ENCODE measurements at regions not wholly inside any gene's neighbourhood (a gene's known extent, or its start where the extent isn't known, plus 50 kb on each side); places are given as distances from the start of the nearest gene placed in this dataset.
"Not testable (repeated sequence)": the region's sequence is repeated elsewhere in the genome, so short reads cannot be mapped to it uniquely, and the experiment has no call there.

DNA sequence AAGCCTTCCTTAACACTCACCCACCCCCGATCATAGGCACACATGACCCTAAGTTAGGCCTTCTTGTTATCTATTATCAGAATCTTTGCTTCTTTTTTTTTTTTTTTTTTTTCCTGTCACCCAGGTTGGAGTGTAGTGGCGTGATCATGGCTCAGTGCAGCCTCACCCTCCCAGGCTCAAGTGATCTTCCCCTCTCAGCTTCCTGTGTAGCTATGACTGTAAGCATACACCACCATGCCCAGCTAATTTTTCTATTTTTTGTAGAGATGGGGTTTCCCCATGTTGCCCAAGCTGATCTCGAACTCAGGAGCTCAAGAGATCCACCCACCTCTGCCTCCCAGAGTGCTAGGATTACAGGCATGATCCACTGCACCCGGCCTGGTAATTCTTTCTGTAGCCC lies 328.7 kb downstream of the NR4A2 start:
- no peak for DNase-seq

DNA sequence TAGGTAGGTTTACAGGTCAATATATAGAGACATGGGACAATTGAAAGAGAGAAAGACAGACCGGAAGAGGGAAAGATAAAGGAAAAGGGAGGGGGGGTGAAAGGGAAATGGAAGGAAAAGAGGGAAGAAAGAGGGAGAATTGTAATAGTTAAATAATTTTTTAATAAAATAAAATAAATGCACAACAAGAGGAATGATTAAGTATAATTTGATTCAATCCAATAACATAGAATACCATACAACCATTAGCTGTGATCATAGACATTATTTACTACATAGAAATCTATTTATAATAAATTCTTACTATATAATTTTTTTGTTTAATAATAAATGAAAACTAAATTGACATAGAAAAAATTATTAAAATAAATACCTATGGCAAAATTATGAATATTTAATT lies 330.7 kb downstream of the NR4A2 start:
- DNase-seq, result no peak

DNA sequence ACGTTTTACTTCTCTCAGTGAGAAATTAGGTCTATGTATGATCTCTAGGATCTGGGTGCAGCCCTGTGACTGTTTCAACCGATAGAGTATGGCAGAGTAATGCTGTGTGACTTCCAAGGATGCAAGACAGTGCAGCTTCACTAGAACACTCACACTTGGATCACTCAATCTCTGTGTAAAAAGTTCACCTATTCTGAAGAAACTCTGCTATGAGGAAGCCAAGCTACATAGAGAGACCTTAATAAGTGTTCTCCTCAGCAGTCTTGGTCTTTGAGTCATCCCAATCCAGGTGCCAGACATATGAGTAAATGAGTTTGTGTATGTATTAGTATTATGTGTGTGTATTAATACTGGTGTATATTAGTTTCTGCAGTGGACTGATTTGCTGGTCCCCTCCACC lies 335.0 kb downstream of the NR4A2 start:
- DNase-seq, result no peak

DNA sequence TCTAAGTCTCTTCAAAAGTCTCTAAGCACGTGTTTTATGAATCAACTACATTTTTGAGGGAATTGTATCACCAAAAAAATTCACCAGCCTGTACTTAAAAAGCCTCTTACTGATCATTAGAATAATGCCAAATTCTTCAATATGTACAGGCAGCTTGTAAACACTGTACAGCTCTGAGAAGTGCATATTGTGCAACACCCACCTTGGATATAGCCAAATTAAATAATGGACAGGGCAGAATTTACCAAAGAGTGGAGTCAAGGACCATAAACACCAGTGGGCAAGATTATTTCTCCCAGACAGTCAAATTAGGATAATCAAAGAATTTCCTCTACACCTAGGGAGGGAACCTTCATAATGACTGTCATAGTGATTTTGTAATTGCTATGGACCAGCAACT lies 338.2 kb downstream of the NR4A2 start:
- DNase-seq, result no peak

DNA sequence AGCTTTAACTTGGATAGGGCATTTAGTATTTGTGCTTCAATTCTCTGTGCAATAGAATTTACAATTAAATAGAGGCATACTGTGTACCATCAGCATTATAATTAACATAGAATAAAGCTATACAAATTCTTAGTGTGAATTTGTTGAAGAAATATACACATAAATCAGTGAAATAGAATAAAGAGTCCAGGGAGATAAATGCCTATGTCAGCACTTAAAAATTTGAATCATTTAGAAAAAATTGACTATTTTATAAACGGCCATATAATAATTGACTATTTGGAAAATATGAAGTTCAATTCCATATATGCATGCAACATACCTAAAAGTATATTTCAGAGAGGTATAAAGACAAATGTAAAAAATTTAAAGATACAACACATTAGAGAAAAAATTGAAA lies 348.7 kb downstream of the NR4A2 start:
- no peak for DNase-seq

DNA sequence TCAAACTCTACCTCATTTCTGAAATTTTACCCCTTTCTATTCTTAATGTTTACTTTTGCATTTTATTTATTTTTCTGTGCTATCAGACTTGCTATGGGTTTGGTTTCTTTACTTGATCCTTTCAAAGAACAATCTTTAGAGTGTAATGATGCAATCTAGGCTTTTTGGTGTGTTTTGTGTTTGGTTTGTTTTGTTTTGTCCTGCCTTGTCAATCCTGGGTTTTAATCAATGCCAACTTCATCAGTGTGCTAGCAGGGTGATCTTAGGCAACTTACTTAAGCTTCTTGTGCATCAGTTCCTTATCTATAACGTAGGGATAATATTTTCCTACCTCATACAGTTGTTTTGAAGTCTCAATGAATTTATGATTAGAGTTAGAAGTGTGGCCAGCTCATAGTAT lies 350.4 kb downstream of the NR4A2 start:
- no peak for DNase-seq

DNA sequence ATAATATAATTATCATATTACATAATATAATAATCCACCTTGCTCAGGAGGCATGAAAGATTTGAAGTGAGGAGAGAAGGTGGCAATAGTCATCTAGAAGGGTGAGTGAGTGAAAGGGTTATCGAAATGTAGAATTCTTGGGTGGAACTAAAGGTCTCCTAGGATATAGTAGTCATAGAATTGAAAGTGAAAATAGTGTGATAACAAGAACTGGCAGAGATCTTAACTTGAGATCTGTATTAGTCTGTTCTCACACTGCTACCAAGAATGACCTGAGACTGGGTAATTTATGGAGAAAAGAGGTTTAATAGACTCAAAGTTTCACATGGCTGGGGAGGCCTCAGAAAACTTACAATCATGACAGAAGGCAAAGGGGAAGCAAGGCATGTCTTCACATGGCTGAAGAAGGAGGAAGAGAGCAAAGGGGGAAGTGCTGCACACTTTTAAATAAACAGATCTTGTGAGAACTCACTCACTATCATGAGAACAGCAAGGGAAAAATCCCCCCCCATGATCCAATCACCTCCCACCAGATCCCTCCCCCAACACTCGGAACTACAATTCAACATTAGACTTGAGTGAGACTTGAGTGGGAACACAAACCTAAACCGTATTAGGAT lies 351.5 kb downstream of the NR4A2 start:
- DNase-seq, result no peak

DNA sequence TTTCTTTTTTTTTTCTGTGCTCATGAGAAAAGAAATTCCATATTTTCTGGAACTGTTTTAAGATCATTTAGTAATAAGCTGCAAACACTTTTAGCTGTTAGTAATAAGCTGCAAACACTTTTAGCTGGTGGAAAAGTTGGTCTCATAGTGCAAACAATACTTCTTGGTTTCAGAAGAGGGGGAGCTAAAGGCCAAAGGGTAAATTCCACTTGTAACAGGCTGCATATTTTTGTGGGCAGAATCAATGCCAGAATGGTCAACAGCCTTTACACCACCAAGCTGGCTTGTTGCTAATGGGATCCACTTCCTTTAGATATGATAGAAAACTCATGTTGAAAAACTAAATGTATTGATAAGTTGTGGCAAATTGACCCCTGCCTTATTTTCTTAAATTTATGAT lies 356.8 kb downstream of the NR4A2 start:
- no peak for DNase-seq

DNA sequence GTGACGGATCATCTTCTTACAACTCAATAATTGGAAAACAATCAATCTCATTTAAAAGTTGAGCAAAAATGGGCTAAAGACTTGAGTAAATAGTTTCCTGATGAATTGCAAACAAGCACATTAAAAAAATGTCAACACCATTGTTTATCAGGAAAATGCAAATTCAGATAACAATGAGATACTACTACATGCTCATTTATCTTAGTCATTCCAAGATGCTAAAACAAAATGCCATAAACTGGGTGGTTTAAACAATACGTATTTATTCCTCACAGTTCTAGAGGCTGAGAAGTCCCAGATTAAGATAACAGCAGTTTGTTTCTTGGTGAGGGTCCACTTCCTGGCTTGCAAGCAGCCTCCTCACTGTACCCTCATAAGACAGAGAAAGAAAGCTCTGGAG lies 359.6 kb downstream of the NR4A2 start:
- no peak for DNase-seq

DNA sequence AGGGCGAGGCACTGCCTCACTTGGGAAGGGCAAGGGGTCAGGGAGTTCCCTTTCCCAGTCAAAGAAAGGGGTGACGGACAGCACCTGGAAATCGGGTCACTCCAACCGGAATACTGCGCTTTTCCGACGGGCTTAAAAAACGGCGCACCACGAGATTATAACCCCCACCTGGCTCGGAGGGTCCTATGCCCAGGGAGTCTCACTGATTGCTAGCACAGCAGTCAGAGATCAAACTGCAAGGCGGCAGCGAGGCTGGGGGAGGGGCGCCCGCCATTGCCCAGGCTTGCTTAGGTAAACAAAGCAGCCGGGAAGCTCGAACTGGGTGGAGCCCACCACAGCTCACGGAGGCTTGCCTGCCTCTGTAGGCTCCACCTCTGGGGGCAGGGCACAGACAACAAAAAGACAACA lies 366.5 kb downstream of the NR4A2 start:
- DNase-seq, result not testable (repeated sequence)

DNA sequence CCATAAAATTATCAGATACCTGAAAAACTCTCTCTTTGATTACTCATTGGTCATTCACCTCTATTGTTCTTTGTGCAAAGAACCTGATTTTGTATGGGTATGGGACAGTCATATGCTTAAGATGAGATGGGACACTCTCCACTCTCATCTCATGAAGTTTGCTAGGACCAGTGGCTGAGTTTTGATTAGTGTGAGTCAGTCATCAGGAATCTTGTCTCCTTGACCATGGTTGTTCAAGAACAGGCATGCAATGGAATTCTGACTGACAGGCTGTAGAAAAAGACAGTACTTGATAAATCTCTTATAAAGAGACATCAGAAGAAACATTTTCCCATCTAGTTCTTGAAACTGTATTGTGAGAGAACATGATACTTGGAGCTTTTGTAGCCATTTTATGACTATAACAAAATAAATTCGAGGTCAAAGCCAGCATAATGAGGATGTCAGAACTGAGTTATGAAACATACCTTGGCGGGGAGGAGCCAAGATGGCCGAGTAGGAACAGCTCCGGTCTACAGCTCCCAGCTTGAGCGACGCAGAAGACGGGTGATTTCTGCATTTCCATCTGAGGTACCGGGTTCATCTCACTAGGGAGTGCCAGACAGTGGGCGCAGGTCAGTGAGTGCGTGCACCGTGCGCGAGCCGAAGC lies 367.0 kb downstream of the NR4A2 start:
- DNase-seq, result no peak

DNA sequence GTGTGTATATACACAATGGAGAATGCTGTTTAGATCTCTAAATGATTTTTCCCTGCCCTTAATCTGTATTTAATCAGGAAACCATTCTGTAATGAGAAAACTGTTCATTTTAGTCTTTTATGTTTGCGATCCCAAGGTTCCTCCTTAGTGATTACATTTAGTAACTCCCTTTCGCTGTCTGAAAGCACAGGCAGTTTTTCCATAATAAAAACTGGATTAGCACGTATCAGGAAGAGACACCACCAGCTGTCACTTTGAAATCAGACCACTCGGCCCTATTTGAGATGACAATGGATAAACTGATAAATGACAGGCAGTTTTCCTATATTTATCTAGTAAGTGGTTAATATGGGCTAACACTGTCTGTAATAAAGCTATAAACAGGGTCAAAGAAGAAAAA lies 370.9 kb downstream of the NR4A2 start:
- DNase-seq, result no peak

DNA sequence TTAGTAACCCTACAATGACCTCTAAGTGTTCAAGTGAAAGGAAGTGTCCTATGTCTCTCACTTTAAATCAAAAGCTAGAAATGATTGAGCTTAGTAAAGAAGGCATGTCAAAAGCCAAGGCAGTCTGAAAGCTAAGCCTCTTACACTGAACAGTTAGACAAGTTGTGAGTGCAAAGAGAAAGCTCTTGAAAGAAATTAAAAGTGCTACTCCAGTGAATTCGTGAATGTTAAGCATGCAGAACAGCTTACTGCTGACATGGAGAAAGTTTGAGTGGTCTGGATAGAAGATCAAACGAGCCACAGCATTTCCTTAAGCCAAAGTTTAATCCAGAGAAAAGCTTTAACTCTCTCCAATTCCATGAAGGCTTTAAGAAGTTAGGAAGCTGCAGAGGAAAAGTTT lies 373.7 kb downstream of the NR4A2 start:
- DNase-seq, result no peak

DNA sequence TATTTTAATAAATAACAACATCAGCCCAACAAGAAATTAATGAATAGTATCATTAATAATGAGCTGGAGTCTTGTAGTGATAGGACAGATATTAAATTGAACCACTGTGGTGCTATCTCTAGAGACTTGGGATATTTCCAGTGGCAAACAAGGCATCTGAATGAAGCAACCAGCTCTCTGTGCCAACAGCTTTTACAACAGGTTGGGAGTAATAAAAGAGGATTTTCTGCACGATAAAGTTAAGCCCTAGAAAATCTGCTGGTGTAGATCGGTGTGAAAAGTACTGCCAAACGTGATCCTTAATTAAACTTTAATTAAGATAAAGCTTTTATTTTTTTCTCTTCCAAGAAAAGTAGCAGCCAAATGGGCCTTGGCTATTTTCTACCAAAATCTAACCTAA lies 385.5 kb downstream of the NR4A2 start:
- DNase-seq, result no peak

DNA sequence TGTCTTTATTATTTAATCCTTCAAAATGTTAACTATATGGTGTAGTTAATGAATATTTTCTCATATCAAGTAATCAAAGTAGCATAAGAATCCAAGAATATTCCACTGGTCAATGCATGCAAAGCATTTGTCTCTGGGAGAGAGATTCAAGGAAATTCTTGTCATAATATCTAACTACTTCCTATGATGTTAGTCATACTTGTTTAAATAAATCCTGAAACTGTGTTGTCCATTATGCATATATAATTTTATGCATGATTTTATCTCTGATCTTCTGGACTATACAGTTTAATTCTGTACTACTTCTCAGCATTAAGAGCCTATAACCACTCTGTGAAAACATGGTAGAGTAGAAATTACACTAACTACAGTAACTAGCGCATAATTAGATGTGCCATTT lies 388.3 kb downstream of the NR4A2 start:
- DNase-seq, result no peak

DNA sequence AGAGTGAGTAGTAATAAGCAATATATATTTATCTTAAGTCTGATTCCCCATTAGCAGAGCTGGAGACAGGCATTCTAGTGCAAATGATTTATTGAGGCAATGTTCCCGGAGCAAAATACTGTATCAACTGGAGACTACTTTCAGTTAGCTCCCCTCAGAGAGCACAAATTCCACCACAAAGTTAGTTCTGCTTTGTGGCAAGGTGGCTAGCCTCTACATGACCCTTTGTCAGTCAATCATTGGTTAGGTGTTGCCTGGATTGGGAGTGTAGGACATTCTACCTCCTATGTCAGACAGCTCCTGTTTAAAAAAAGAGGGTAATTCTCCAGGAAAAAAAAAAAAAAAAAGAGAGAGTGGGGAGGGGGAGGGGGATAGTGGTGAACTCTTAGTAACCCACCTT lies 402.2 kb downstream of the NR4A2 start:
- DNase-seq, result no peak

DNA sequence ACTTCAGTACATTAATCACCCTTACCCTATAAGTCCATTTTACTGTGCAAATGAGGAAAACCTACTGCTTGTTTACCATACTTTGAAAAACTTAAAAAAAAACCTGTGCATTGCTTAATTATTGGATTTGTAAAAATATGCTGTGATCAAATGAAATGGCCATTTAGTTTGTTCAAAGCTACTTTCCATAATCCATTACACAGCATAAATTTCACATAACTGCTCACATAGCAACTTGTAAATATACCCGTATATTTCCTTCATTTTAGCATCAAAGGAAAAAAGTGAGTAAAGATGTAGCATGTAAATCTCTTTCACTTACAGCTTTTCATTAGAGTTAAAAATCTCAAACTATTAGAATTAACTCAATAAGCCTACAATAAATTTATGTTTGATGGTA lies 415.1 kb downstream of the NR4A2 start:
- DNase-seq, result no peak

DNA sequence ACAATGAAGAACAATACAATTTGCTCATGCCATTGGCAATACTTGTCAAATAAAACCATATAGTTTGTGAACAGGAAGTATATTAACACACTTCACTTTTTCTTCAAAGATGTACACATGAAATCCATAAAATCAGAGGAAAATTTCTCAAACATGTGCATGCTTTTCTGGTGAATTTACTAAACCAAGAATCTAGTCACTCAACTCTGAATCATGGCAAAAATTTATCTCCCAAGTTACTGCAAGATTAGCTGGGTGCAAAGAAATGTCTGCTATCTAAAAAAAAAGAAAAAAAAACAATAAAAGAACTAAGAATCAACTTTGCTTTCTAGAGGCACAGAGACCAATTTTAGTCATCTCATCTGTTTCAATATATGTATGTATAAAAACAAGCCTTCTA lies 419.2 kb downstream of the NR4A2 start:
- no peak for DNase-seq

DNA sequence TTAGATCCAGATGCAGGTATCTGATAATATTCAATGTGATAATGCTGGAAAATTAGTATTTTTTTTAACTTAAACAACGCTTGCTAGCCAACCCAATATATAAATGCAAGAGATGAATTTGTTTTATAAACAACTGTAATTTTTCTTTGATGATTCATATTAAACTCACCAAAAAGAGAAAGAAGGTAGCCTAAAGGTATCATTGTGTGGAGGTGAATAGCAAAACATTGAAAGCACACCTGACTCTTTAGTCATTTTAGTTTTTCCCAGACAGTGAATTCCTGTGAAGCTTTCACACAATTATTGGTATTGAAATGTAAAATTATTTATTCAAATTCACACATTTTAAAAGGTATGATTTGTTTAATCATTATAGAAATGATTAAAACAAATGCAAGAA lies 424.0 kb downstream of the NR4A2 start:
- no peak for DNase-seq

DNA sequence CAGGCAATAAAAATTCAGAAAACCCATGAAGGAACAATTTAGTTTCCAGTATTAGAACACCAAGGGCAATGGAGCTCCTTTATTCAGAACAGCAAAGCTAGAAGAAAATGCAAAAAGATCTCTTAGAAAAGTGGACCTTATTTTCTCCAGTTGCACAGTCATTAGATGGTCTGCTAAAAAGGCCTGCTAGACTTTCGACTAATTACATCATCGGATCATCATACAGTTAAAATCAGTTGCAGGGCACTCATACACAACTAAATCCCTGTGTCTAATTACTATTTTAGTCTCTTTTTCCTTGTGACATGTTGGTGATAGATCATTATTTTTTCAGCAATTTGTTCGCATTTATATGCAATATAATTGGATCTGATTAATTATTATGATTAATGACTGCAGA lies 425.3 kb downstream of the NR4A2 start:
- no peak for DNase-seq

DNA sequence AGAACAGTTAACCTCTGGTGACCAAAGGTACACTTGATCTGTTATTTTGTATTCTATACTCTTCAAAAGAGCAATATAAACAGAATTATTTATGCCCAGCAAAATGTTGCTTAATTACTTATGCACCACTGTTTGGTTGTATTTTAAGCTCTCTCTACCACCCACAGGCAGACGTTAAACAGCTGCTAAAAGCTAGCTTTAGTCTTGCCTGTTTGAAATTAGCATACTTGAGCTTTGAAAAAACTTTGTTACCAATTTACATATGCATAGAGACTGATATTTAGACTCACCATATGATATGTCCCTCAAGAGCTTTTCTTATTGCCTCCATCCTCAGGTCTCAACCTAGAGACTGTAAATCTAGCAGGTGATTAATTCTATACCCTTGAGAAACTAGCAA lies 426.9 kb downstream of the NR4A2 start:
- DNase-seq, result no peak

DNA sequence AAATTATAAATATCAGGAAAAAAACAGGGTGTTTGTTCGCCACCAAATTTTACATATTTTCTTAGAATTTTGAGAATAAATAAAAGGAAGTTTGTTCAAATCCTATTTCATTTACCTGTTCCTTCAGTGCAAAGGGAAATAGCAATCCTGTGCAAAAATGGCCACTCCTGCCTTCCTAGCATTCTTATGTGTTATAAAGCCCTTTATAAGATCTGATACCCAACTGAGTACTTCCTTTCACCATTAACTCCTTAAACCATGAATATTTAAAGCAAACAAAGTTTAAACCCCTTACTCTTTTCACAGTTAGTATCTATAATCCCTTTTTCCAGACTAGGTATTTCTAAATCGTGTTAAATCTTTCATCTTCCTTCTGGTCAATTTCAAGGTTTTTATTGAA lies 427.8 kb downstream of the NR4A2 start:
- no peak for DNase-seq

DNA sequence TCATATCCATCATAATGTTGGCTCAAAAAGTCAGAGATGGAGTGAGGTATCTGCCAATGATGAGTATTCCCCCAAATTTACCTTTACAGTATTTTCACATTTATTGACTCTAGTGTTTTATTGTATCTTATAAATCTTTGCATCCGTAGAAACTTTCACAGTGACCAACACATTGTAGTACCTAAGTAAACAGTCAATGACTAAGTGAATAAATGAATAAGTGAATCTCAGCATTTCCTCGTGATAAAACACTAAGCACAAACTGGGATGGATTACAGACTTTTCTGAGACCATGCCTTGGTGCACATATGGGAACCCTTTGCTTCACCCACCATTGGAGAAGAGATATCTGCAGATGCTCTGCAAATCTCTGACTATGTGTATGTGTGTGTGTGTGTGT lies 429.9 kb downstream of the NR4A2 start:
- no peak for DNase-seq

DNA sequence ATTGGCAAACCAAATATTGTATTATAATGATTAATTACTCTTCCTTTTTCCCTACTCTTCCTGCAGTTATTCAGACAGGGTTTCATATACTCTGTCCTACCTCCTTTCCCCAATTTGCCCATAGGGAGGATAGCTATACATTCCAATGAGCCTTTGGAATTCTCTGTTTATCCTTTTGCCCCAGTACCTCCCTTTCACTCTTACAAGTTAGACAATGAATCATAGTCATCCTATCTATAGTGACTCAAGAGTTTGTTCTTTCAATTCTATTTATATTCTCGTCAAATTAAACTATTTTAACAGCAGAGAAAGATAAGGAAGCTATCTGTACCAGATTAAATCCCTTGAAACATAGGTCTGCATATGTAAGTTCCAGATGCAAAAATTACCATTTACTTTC lies 437.5 kb downstream of the NR4A2 start:
- DNase-seq, result no peak

DNA sequence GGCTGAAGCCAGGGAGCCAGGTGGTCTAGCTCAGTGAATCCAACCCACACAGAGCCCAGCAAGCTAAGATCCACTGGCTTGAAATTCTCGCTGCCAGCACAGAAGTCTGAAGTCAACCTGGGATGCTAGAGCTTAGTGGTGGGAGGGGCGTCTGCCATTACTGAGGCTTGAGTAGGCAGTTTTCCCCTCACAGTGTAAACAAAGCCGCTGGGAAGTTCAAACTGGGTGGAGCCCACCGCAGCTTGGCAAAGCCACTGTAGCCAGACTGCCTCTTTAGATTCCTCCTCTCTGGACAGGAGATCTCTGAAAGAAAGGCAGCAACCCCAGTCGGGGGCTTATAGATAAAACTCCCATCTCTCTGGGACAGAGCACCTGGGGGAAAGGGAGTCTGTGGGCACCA lies 452.1 kb downstream of the NR4A2 start:
- DNase-seq, result not testable (repeated sequence)

All from right forelimb (tissue), 1 donor.